HG03064 (cell line): ENCODE measurements at regions not wholly inside any gene's neighbourhood (a gene's known extent, or its start where the extent isn't known, plus 50 kb on each side); places are given as distances from the start of the nearest gene placed in this dataset.
"Not testable (repeated sequence)": the region's sequence is repeated elsewhere in the genome, so short reads cannot be mapped to it uniquely, and the experiment has no call there.

Experiments used
- ATAC-seq: cut with Tn5 transposase; IDR thresholded peaks from one replicate; pipeline ENCODE4 v1.9.1; 2021; ENCODE audit warnings: low read depth; ENCODE audit not compliant: unreplicated experiment

DNA sequence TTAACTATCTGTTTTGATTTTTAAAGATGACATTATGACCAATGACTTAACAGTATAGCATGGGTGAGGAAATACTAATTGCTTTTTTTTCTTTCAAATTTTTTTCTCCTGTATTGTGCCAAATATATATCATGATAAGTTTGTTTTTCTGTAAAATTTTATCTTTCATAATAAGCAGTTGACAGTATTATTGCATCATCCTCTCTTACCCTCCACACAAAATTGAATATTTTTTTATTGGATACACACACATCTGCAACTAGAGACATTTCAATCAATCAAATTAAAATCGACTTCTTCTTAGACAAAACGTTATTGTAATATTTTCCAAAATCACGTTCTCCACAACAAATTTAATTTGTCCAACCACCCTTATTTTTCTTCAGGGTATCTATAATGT lies 330.4 kb upstream of the BRINP3 start:
- no peak for ATAC-seq

DNA sequence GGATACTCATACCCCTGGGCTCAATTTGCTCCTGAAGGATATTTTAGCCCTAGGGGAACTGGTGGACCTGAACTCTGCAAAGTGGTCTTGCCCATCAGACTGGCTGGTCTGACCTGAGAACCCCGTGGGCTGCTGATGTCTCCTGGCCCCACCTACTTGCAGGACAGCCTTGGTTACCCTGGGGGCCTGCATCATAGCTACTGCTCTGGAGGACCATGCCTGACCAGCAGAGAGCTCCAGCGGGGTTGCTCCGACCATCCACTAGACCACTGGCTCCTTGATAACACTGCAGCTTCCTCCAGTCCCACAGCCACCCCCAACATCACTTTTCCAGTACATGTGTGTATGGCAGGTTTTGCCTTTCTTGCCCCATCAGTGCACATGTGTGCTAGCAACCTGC lies 331.6 kb upstream of the BRINP3 start:
- ATAC-seq, result no peak

DNA sequence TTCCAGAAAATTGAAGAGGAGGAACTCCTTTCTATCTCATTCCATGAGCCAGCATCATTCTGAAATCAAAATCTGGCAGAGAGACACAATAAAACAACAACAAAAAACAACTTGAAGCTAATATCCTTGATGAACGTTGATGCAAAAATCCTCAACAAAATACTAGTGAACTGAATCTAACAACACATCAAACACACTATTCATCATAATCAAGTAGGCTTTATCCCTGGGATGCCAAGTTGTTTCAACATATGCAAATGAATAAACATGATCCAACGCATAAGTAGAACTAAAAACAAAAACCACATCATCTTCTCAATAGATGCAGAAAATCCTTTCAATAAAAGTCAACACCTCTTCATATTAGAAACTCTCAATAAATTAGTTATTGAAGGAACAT lies 335.3 kb upstream of the BRINP3 start:
- ATAC-seq, result no peak

DNA sequence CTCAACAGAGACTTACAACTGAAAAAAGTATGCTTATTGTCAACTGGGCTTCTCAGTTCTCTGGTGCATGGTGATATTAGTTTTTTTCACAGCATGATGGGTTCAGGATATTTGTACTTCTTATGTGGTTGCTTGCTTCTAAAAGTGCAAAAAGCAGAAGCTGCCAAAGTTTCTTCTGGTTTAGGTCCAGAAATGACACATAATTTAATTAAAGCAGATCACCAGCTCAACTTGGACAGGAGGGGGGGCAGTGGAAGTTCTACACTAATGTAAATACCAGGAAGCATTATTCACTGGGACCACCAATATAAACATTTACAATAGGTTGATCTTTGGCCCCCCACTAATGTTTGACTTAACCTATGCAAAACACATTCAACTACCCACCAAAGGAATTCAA lies 354.8 kb upstream of the BRINP3 start:
- no peak for ATAC-seq

DNA sequence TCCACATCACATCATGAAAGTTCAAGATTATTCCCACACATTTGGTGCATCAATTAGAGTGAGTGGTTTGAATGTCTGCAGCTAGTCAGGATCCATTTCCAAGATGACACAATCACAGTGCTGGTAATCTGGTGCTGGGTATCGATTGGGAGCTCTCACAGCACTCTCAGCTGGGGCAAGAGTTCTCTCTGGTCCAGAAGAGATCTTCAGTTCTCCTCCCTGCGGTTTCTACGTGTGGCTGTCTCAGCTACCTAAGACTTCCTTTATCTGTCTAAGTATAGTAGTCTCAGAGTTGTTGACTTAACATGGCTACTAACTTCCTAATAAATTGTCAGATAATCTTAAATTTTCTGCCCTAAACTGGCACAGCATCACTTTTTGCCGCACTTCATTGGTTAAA lies 358.0 kb upstream of the BRINP3 start:
- ATAC-seq, result no peak

DNA sequence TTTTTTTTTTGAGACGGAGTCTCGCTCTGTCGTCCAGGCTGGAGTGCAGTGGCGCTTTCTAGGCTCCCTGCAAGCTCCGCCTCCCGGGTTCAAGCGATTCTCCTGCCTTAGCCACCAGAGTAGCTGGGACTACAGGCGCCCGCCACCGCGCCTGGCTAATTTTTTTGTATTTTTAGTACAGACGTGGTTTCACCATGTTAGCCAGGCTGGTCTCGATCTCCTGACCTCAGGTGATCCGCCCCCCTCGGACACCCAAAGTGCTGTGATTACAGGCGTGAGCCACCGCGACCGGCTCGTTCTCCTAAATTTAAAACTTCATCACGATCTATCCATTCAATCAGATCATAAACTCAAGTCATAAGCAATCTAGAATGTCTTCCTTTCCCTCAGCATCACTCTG lies 359.5 kb upstream of the BRINP3 start:
- not testable (repeated sequence) for ATAC-seq

DNA sequence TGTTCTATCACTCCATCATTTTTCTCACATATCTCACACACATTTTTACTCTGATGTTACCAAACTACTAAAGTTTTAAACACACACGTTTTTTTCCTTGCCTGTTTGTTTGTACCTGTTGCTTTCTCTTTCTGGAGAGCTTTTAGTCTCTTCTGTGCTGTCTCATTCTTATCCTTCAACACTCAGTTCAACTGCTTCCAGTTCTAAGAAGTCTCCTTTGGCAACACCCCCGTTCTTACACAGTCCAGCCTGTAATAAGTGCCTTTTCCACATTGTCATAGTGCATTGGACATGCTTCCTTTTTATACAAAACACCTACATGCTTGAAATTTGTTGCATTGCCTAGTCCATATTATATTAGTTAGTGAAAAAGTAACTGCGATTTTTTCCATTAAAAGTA lies 360.2 kb upstream of the BRINP3 start:
- no peak for ATAC-seq

DNA sequence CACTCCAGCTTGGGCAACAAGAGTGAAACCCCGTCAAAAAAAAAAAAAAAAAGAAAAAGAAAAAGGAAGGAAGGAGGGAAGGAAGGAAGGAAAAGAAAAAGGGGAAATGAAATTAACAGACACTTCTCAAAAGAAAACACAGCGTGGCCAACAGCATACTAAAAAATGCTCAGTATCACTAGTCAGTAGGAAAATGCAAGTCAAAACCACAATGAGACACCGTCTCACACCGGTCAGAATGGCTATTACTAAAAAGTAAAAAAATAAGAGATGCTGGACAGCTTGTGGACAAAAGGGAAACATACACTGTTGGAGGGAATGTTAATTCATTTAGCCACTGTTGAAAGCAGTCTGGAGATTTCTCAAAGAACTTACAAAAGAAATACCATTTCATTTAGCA lies 369.5 kb upstream of the BRINP3 start:
- no peak for ATAC-seq

DNA sequence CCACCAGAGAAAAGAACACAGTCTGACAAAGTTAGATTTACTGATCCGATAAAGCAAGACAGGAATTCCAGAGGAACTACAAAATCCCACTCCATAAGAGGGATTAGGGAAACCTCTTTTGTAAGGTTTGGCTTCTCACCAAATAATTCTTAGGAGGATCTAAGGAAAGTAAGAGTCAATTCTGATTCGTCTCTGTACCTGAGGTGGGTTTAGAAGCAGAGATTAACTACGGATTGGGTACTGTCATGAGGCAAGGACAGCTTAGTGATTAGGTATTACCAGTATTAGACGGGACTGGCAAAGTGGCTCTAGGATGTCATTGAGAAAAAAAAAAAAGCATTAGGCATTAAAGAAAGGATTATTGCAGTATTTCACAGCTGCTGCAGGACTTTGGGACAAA lies 371.7 kb upstream of the BRINP3 start:
- ATAC-seq, result no peak

DNA sequence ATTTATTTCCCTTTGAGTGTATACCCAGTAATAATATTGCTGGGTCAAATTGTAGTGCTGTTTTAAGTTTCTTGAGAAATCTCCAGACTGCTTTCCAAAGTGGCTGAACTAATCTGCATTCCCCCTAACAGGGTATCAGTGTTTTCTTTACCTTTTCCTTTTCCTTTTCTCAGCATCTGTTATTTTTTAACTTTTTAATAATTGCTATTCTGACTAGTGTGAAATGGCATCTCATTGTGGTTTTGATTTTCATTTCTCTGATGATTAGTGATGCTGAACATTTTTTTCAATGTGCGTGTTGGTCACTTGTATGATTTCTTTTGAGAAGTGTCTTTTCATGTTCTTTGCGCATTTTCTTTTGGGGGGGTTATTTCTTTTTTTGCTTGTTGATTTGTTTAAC lies 374.9 kb upstream of the BRINP3 start:
- no peak for ATAC-seq

DNA sequence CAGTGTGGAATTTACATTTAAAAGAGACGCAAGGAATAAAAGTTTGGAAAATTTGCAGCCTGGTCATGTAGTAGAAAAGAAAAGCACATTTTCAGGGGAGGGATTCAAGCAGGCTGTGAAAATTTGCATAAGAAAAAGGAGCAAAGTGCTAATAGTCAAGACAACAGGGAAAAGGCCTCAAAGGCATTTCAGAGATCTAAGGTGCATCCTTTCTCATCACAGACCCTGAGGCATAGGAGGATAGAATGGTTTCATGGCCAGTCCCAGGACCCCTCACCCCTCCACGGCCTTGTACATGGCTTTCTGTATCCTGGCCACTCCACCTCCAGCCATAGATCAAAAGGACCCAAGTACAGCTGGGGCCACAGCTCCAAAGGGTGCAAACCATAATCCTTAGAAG lies 380.5 kb upstream of the BRINP3 start:
- no peak for ATAC-seq

DNA sequence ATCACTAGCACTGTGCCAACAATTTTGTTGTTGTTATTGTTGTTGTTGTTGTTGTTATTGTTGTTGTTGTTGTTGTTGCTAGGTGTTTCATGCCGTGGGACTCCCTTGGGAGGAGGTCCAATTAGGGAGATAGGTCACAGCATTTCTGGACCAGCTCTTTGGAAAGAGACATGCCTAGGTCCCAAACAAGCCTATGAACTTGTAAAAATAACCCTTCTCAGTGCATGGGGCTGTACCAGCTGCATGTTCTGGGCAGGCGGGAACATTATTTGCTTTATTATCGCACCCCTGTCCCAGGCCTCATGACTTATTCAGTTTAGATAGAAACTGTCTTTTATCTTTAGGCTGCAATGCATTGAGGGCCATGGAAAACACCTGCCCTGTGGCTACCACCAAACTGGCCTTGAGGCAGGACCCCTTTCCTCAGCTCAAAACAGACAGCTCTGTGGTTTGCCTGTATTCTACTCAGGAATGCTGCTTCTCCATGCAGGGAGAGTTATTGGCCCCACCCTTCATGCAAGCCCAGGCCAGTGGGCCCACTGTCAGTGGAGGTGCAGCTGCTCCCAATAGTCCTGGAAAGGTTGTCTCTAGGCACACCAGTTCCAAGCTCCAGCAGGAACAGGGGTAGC lies 386.5 kb upstream of the BRINP3 start:
- no peak for ATAC-seq

DNA sequence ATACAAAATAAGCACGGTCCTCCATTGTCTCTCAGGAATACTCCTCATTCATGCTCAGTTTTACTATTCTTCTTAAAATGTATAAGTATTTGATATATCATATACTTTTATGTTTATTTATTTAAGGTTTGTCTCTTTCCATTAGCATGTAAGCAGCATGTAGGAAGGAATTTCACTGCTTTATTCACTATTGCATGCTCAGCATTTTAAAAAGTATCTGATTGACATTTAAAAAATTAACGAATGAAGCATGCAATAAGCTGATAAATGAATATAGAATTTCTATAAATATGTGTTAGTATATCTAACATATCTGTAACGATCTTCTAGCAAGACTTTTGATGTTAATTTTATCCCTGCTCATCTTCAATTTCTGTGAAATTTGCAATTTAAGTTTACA lies 402.7 kb upstream of the BRINP3 start:
- no peak for ATAC-seq

DNA sequence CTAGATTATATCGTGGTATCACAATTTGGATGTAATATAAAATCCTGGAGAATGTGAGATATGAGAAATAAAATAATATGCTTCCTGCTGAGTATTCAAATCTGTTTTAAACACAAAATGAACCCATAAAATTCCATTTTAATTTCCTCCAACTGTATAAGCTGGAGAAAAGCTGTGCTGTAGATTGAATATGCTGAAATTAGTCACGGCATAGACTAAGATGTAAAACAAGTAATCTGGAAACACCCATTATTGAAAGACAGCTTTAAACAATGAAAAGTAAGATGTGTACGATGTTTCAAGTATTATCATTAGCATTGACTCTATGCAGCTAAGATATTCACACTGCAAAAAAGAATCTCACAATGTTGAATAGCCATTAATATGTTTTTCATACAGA lies 403.4 kb upstream of the BRINP3 start:
- ATAC-seq, result no peak

DNA sequence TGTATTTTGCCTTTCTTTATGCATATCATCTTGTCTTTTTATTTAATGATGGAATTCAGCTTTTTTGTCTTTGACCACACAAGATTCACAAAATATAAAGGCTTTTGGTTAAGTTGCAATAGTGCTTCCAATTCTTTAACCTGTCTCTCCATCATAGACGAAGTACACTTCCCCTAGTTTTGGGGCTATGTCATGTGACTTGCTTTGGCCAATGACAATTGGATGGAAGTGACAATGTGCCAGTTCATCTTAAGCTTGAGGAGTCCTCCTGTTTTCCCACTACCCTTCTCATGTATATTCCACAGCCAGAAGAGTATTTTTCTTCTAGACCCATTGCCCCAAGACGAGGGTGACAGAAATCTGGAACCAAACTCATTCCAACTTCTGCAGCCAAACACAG lies 419.6 kb upstream of the BRINP3 start:
- no peak for ATAC-seq

DNA sequence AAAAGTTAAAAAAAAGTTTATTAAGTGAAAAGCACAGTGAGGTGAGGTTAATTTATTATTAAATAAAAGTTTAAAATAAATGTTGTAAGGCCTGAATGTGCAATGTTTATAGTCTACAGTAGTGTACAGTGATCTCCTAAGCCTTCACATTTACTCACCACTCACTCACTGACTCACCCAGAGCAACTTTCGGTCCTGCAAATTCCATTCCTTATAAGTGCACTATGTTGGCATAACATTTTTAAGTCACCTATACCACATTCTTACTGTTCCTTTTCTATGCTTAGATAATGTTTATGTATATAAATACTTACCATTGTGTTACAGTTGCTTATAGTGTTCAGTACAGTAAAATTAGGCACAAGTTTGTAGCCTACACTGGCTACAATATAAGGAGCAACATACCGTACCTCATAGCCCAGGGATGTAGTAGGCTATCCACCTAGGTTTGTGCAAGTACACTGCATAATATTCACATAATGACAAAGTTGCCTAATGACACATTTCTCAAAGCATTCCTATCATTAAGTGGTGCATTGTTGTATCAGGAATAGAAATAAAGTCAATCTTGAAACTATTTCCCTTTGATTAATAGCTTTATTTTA lies 426.5 kb upstream of the BRINP3 start:
- ATAC-seq, result no peak

DNA sequence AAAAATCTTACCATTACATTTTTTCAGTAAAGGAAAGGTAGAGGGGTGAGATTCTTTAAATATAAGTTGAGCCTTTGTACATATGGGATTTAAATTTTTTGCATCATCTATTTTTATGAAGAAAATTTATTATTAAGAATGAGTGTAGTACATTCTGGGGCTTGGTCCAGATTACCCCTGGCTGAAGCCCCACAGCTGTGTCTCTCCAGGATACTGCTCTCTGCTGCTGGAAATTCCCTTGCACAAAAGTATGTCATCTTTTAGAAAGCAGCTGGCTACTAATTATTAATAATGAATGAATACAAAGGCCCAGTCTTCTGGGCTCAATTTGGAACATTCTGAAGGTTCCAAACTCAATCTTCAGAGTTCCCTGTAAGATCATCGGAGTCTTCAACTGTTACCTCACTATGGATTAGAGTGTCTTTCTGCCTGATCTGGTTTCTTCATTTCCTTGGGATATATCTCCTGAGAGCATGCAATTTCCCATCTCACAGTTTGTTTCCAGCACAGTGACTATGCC lies 428.6 kb upstream of the BRINP3 start:
- ATAC-seq, result no peak

DNA sequence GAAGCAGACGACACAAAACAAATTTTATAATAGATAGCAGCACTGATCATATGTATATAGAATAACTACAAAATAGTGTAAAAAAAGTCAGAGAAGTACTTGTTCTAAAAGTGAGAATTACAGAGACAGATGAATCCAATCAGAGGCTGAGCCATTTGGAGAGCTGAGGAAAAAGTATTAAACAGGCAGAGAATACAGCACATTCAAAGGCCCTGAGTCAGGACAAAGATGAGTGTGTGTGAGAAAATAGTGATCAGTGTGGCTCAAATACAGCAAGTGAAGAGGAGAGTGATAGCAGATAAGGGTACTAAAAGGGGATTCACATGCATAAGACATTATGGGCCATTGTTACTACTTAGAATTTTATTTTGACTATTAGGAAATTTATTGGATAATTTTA lies 430.6 kb upstream of the BRINP3 start:
- no peak for ATAC-seq

DNA sequence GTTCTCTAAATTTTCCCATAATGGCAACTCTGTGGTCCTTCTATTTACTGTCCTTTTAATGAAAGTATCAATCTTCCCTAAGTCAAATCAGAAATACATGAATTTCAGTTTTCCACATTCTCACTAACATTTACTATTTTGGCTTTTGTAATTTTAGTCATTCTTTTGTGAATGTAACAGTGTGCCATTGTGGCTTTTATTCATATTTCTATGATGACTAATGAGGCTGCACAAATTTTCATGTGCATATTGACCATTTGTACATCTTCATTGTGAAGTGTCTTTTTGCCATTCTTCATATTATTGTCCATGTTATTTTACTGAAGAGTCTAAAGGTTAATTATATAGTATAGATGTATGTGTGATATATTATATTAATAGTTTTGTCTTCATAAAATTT lies 431.0 kb upstream of the BRINP3 start:
- no peak for ATAC-seq

DNA sequence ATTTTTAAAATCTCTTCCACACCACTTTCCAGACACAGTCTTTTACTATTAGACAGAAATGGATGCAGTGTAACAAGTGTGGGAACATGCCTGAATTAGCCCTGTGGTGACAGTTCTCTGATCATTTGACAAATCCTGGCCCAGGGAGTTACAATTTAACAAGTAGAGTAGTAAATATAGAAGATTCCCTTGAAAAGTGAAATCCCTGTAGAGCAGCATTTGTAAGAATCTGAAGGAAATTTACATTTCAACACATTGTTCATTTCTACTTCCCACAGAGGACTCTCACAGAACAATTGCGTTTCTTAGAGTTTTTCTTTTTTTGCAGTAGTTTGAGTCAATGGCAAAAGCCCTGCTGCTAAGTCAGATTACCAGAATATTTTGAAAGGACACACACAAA lies 458.3 kb upstream of the BRINP3 start:
- no peak for ATAC-seq

DNA sequence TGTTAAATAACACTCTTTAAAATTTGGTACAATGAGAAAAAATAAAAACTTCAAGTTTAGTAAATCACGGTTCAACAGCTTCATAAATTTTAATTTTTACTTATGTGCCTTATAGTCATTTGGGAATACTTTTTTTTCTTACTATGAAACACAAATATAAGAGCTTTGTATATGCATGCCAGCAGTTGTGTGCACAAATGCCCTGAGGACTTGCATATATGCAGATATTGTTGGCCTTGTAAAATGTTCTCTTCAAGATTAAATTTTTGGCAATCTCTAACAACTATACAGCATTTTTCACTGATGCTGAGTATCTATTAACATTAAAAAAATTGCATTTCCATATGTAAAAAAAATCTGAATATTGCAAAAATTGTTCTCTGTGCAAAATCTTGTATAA lies 458.7 kb upstream of the BRINP3 start:
- ATAC-seq, result no peak

DNA sequence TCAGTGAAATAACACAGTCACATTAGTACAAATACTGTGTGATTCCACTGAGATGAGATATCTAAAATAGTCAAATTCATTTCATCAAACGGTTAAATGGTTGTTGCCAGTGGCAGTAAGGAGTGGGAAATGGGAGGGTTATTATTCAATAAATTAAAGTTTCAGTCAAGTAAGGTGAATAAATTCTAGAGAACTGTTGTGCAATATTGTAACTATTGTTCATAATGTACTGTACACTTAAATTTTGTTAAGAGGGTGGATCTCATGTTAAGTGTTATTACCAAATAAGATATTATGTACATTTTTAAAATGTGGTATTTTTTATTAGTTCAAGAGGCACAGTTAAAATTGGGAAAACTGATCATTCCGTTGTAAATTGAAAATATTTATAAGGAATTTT lies 463.3 kb upstream of the BRINP3 start:
- no peak for ATAC-seq

DNA sequence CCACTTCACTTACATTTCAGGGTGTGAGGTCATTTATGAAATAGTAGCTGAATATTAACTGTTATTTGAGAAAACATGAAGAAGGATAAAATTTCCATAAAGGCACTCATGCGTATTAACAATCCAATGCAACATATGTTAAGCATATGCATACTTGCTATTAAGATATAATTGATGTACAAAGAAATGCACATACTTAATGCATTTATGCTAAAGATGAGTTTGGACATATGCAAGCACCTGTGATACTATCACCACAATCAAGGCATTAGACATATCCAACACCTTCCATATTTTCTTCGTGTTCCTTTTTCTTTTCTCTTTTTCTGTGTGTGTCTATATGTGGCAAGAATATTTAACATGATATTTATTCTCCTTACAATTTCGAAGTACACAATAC lies 464.8 kb upstream of the BRINP3 start:
- no peak for ATAC-seq
